GM12878 (cell line): ENCODE measurements at regions not wholly inside any gene's neighbourhood (a gene's known extent, or its start where the extent isn't known, plus 50 kb on each side); places are given as distances from the start of the nearest gene placed in this dataset.

Experiments used
- ATAC-seq: fragments of 200-7000 bp; cut with Tn5 transposase; 3 replicates; pipeline ENCODE4 v1.9.1; 2020; ENCODE audit warnings: mild to moderate bottlenecking, moderate library complexity
- BruUV-seq: library from RNA; stranded (reverse); fragments of 400-500 nt; replicated peaks from 2 replicates; lab custom pipeline; 2021; lab: Mats Ljungman, UMichigan
- CTCF ChIA-PET: fragments of 300-600 bp; sonication (Branson Sonifier 250); formaldehyde crosslinking; extraction: SDS; loops from one replicate; lab custom pipeline; 2021; ENCODE audit warnings: inconsistent platforms; lab: Yijun Ruan, JAX
- POLR2A ChIA-PET: fragments of 350-600 bp; formaldehyde crosslinking; extraction: SDS; loops from one replicate; lab custom pipeline; 2021; ENCODE audit warnings: inconsistent platforms; lab: Charles Lee
- RAD21 ChIA-PET: fragments of 300-600 bp; sonication (Branson Sonifier 250); formaldehyde crosslinking; loops from one replicate; lab custom pipeline; 2023; ENCODE audit warnings: antibody characterized with exemption; ENCODE audit not compliant: unreplicated experiment; lab: Charles Lee
- SMC1A ChIA-PET: fragments of 300-600 bp; sonication (Branson Sonifier 250); formaldehyde crosslinking; loops from one replicate; lab custom pipeline; 2023; ENCODE audit not compliant: unreplicated experiment, uncharacterized antibody; lab: Charles Lee
- DNase-seq: peaks from one replicate; pipeline ENCODE4 v3.0.0-alpha.2; 2011; ENCODE audit warnings: low read depth, low spot score
- FAIRE-seq: peaks from 3 replicates; lab custom pipeline; 2011; peaks lifted over from hg19 to GRCh38; lab: Jason Lieb, UNC
- H2AFZ ChIP-seq: 2 replicates; pipeline ENCODE4 v1.6.0; 2011; ENCODE audit warnings: low read depth, low read length, control low read depth; ENCODE audit not compliant: control insufficient read depth
- H3K27ac ChIP-seq: 2 replicates; pipeline ENCODE4 v1.5.1; 2011; ENCODE audit warnings: control low read depth; ENCODE audit not compliant: control insufficient read depth, insufficient read depth
- H3K27me3 ChIP-seq, 2 experiments: replicated peaks in 1 of 2; 2 replicates each; pipeline versions ENCODE4 v1.6.0 to v1.6.1; 2011; ENCODE audit warnings: low read length in 1 of 2; ENCODE audit not compliant: control insufficient read depth in 2 of 2, insufficient read depth in 2 of 2
- H3K36me3 ChIP-seq, 2 experiments: 2 replicates each; pipeline ENCODE4 v1.5.1; 2011; ENCODE audit warnings: low read length in 1 of 2; ENCODE audit not compliant: control insufficient read depth in 2 of 2, insufficient read depth in 2 of 2
- H3K4me1 ChIP-seq: 2 replicates; pipeline ENCODE4 v1.6.1; 2011; ENCODE audit warnings: mild to moderate bottlenecking, low read length, moderate library complexity, mixed read lengths; ENCODE audit not compliant: control insufficient read depth, insufficient read depth
- H3K4me2 ChIP-seq: 2 replicates; pipeline ENCODE4 v1.6.0; 2011; ENCODE audit warnings: control low read depth; ENCODE audit not compliant: control insufficient read depth, insufficient read depth
- H3K4me3 ChIP-seq: fragments of 200-600 bp; sonication (generic); 2 replicates; pipeline ENCODE4 v1.5.1; 2016
- H3K79me2 ChIP-seq: 2 replicates; pipeline ENCODE4 v1.6.0; 2011; ENCODE audit warnings: low read length; ENCODE audit not compliant: control insufficient read depth, insufficient read depth
- H3K9ac ChIP-seq: 2 replicates; pipeline ENCODE4 v1.8.0; 2011; ENCODE audit warnings: low read length, control low read depth, mixed read lengths; ENCODE audit not compliant: control insufficient read depth, insufficient read depth
- H3K9me3 ChIP-seq: replicated peaks from 3 replicates; pipeline ENCODE4 v1.5.1; 2011; ENCODE audit warnings: mild to moderate bottlenecking, low read length; ENCODE audit not compliant: control insufficient read depth, insufficient read depth
- H4K20me1 ChIP-seq: 2 replicates; pipeline ENCODE4 v1.6.0; 2011; ENCODE audit not compliant: control insufficient read depth, insufficient read depth
- CBX5 ChIP-seq: sonication (generic); IDR thresholded peaks from 2 replicates; pipeline ENCODE4 v1.6.1; 2016; ENCODE audit warnings: low read depth, moderate library complexity, mild to moderate bottlenecking, inconsistent platforms
- CREM ChIP-seq: IDR thresholded peaks from 2 replicates; pipeline ENCODE4 v1.6.1; 2014; ENCODE audit warnings: antibody characterized with exemption, low read depth
- HDGF ChIP-seq: fragments of 450-650 bp; IDR thresholded peaks from 2 replicates; pipeline ENCODE4 v1.6.1; 2016; ENCODE audit warnings: antibody characterized with exemption
- IRF4 ChIP-seq: IDR thresholded peaks from 2 replicates; pipeline ENCODE4 v1.6.1; 2011; ENCODE audit warnings: low read depth, low read length
- KAT2A ChIP-seq: conservative IDR thresholded peaks from 2 replicates; pipeline ENCODE4 v1.6.1; 2011; ENCODE audit warnings: low read depth, low read length; ENCODE audit not compliant: control insufficient read depth
- MYC ChIP-seq: IDR thresholded peaks from 2 replicates; pipeline ENCODE4 v1.6.1; 2011; ENCODE audit warnings: mild to moderate bottlenecking, low read length, moderate library complexity, inconsistent platforms; ENCODE audit not compliant: insufficient read depth, insufficient replicate concordance, insufficient read length, severe bottlenecking
- NFXL1 ChIP-seq: fragments of 450-650 bp; IDR thresholded peaks from 2 replicates; pipeline ENCODE4 v1.6.1; 2017; ENCODE audit warnings: antibody characterized with exemption, mild to moderate bottlenecking, borderline replicate concordance
- NR2C1 ChIP-seq: fragments of 450-650 bp; IDR thresholded peaks from 2 replicates; pipeline ENCODE4 v1.6.1; 2017; ENCODE audit warnings: antibody characterized with exemption, mild to moderate bottlenecking, moderate library complexity
- POLR2AphosphoS2 ChIP-seq: IDR thresholded peaks from 2 replicates; pipeline ENCODE4 v1.6.1; 2011; ENCODE audit warnings: low read depth, mild to moderate bottlenecking, low read length, improper control_type of control experiment, moderate library complexity
- RFX5 ChIP-seq: IDR thresholded peaks from 2 replicates; pipeline ENCODE4 v1.6.1; 2011; ENCODE audit warnings: low read depth, low read length, improper control_type of control experiment
- SP1 ChIP-seq: IDR thresholded peaks from one replicate; pipeline ENCODE4 v1.6.1; 2011; ENCODE audit warnings: low read depth, low read length
- TCF7 ChIP-seq: IDR thresholded peaks from 2 replicates; pipeline ENCODE4 v1.6.1; 2014; ENCODE audit warnings: antibody characterized with exemption, borderline replicate concordance
- USF1 ChIP-seq: IDR thresholded peaks from 2 replicates; pipeline ENCODE4 v1.6.1; 2011; ENCODE audit warnings: borderline replicate concordance, low read depth, mild to moderate bottlenecking, moderate library complexity, mixed read lengths, low read length; ENCODE audit not compliant: insufficient read depth; ENCODE audit errors: extremely low read length
- WGBS: methylation state at CpG from one replicate; pipeline ENCODE4 v1.1.6; 2016; ENCODE audit warnings: low lambda C conversion rate; ENCODE audit not compliant: insufficient replicate concordance, insufficient coverage; ENCODE audit errors: missing lambda C conversion rate; 5-methylcytosine and 5-hydroxymethylcytosine counted together
- in situ Hi-C: fragments of 300-500 bp; cut with MboI; formaldehyde crosslinking; loops from 9 replicates; pipeline ENCODE4 v1.14.3; 2018; ENCODE audit warnings: mixed read lengths
- intact Hi-C: fragments of 100-400 bp; cut with micrococcal nuclease; formaldehyde crosslinking; loops from one replicate; pipeline ENCODE4 v1.14.2; 2022; ENCODE audit not compliant: unreplicated experiment

DNA sequence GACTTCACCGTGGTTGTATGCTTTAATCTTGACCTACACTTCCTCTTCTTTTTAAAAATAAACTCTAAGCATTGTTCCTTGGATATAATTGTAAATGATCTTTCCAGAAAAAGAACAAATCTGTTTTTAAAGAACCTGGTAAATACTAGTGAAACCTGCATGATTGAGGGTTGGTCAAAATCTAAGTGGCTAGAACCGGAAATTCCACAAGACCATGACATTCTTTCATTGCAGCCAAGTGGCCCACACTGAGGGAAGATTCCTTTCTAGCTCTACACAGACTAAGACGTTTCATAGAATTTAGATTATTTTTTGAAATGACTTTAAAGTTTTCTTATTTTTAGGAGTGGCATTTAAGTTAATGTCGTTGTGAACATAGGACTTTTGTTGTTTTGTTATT is 356.7 kb downstream of the NYAP2 start:
- ChIA-PET RAD21 (no interaction called here), SMC1A (no interaction called here), CTCF (no interaction called here), POLR2A (no interaction called here)
- intact Hi-C loops (no loop called here), in situ Hi-C loops (no loop called here)
- H3K4me1 ChIP-seq = no peaks in the 10 kb centered on the region
- H2AFZ ChIP-seq = no peak overlapping the region
- no peaks in the 10 kb centered on the region for H3K36me3 ChIP-seq
- WGBS = 22% methylated on average over 4 of the region's 4 CpGs
- no peaks in the 10 kb centered on the region for H3K27me3 ChIP-seq
- no peak for FAIRE-seq
- no peaks in the 10 kb centered on the region for H4K20me1 ChIP-seq
- no peak overlapping the region for H3K4me3 ChIP-seq
- no TSS peak for BruUV-seq
- H3K27ac ChIP-seq = no peak overlapping the region
- H3K9me3 ChIP-seq = no peaks in the 10 kb centered on the region
- no peak overlapping the region for H3K4me2 ChIP-seq
- TF ChIP-seq RFX5 (no peak), SP1 (no peak), CREM (no peak), POLR2AphosphoS2 (no peak), KAT2A (no peak), IRF4 (no peak), TCF7 (no peak), HDGF (no peak), NR2C1 (no peak), MYC (no peak), CBX5 (no peak), NFXL1 (no peak), USF1 (no peak)
- ATAC-seq = no peak
- H3K9ac ChIP-seq = no peak overlapping the region
- H3K79me2 ChIP-seq = no peaks in the 10 kb centered on the region
- DNase-seq = no peak
